GM21576 (cell line): ENCODE measurements at regions not wholly inside any gene's neighbourhood (a gene's known extent, or its start where the extent isn't known, plus 50 kb on each side); places are given as distances from the start of the nearest gene placed in this dataset.

Experiments
- ATAC-seq: cut with Tn5 transposase; IDR thresholded peaks from one replicate; pipeline ENCODE4 v1.9.1; 2021; ENCODE audit warnings: mild to moderate bottlenecking, moderate library complexity; ENCODE audit not compliant: unreplicated experiment

DNA sequence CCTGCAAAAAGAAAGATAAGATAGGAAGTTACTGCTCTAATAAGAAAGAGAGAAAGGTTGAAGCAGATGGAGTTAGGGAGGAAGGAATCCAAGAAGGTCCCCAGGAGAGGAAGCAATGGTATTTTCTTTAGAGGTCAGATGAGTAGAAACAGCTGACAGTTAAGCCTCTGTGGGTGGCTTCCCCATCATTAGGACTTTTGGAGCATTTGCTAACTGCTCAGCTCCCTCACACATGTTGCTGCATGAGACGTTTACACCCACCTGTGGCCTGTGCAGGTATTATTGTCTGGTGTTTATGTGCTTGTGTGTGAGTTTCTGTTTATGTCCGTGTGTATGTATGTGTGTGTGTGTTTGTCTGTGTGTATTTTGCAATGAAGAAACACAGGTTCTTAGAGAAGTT is 346.8 kb downstream of the RAB28 start:
- ATAC-seq = no peak

DNA sequence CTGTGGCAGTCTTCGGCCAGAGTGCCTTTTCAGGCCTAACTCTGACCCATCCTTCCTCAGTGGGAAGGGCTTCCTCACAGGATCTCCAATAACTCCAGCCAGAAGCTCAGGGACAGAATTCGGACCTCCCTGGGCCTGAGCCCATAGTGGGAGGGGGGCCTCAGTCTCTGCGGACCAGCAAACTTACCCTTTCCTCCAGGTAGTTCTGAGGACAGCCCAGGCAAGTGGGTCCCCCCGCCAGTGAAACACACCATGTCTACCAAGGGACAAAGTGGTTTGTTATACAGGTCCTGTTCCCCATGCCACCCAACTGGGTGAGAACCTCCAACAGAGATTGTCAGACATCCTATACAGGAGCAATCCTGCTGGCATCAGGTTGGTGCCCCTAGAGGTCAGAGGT is 350.4 kb downstream of the RAB28 start:
- no peak for ATAC-seq

- ATAC-seq = no peak
Observed at GRCh38 chr4:13130848-13131247, 353.3 kb downstream of the RAB28 start.

DNA sequence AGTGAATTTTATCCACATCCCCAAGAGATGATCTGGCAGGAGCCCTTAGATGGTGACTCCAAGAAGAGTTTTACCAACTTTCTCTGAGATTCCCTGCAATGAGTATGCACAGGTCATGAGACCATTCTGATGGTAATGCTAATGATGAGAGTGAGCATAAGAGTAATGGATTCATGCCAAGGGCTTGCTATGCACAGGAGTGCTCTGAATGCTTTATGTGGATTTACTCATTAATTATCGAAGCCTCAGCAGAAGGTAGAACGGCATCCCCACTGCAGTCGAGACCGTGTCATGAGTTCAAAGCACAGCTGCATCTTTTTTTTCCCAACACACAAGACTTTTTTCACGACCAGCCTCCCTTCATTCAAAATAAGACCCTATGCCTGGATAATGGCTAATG is 355.0 kb downstream of the RAB28 start:
- no peak for ATAC-seq

DNA sequence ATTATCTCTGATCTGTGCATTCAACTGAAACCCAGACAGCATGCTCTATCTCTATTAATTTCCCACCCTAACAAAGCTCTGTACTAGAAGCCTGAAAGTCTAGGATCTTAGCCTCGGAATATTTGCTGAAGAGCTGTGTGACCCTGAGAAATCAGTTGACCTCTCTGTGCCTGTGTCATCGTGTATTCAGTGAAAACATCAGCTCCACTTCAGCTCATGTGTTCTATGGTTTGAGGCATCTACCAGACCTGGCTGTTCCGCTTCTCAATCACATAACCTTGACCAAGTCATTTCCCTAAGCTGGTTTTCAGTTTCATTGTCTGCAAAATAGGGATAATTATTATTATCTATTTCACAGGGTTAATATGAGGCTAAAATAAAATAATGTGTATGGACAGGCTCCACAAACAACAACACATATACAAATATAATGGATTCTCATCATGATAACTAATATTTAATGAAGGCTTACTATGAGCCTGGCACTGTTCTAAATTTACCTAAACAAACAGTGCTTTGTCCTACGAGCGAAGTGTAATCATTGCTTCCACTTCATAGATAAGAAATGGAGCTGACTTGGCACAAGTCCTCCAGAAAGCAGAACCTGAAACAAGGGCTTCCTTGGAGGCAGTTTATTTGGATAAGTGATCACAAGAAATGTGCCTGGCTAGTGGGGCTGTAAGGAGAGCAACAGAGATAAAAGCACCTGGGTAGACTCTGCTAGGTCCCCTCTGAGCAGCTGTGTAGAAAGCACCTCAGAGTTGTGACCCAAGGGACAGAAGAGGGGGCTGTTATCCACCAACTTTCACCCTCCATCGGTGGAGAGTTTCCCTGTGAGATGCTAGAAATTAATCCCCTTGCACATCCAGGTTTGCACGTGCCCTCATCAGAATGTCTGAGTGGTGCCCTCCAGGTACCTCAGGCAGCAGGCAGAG is 356.9 kb downstream of the RAB28 start:
- no peak for ATAC-seq

- ATAC-seq = no peak
Observed at GRCh38 chr4:13118633-13119032, 365.5 kb downstream of the RAB28 start.

DNA sequence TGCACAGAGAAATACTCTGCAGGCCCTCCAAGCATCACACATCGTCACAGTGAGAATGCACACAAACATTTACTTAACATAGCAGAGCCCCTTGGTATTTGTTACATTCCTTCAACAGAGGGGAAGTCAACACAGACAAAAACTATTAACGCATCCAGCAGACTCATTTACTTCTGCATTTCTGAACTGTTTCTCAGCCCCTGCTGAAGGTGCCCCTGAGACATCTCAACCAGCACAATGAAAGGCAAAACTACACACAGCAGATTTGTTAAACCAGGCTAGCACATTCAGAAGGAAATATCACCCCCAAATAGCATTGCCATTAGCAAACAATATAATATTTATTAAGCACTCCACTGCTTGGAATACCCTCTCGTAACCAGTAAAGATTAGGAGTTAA is 367.0 kb downstream of the RAB28 start:
- ATAC-seq = no peak

- no peak for ATAC-seq
Observed at GRCh38 chr4:13112030-13112429, 372.1 kb downstream of the RAB28 start.

- no peak for ATAC-seq
Observed at GRCh38 chr4:13109536-13109935, 374.6 kb downstream of the RAB28 start.

DNA sequence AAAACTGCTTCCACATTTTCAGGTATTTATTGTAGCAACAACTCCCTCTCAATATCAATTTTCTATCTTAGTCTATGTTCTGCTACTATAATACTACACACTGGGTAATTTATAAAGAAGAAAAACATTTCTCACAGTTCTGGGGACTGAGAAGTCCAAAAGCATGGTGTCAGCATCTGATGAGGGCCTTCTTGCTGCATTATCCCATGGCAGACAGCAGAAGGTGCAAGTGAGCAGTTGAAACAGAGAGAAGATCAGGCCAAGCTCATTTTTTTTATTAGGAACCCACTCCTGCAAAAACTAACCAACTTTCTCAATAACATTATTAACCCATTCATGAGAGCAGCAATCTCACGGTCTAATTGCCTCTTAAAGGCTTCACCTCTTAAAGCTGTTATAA is 376.0 kb downstream of the RAB28 start:
- no peak for ATAC-seq

DNA sequence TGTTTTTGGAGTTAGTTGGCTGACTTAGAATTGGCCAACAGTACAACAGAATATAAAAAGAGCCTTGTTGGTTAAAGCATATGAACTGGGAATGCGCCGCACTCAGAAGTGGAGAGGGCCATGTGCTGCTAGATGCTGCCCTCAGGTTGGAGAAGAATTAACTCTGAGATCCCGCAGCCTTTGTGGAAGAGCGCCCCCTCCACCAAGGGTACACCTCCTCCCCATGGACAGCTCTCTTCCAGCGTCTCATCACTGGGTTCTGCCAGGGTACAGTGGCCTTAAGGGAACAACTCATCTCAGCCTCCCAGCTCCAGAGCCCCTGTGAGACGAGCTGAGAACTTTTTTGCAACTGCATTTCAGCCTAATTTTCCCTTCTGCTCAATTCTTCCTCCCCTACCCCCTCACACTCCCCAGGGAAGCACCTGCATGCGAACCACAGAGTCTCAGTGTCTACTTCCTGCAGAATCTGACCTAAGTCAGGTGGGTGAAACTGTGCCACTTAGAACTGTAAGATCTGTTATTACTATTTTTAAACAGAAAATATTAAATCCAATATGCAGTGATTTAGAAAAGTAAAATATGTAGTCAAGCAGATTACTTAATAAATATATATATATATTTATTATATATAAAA is 380.6 kb downstream of the RAB28 start:
- no peak for ATAC-seq

DNA sequence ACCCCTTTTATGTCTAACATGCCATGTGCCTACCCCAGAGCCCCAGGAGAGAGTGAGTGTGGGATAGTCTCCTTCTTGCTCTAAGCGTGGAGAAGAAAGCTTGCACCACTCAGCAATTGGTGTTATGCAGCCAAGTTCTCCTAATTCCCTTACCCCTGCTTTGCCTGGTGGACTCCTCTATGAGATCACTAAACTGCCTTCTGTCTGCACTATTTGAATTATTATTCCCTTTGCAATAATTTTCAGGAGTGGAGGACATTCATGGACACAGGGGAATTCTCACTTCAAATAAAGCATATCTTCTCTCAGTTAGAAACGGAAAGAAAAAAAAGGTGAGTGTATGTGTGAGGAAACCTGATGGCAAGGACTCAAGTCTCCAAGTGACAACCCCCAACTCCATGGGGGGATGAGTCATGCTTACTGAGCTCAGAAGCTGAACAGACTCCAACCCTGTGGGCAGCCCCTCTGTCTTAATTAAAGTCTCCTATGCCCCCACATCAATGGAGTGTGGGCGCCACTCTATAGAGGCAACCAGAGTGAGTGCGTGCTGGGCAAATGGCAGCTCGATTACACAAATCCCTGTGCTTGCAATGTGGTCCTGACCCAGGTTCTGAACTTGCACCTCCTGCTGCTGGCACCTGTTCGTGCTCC is 381.9 kb downstream of the RAB28 start:
- ATAC-seq = no peak

GRCh38 chr4:13097971-13098370 is 386.2 kb downstream of the RAB28 start:
- no peak for ATAC-seq

GRCh38 chr4:13095722-13096121 is 388.4 kb downstream of the RAB28 start:
- no peak for ATAC-seq

- no peak for ATAC-seq
Observed at GRCh38 chr4:13093170-13093569, 391.0 kb downstream of the RAB28 start.

GRCh38 chr4:13092702-13093101 is 391.4 kb downstream of the RAB28 start:
- no peak for ATAC-seq

DNA sequence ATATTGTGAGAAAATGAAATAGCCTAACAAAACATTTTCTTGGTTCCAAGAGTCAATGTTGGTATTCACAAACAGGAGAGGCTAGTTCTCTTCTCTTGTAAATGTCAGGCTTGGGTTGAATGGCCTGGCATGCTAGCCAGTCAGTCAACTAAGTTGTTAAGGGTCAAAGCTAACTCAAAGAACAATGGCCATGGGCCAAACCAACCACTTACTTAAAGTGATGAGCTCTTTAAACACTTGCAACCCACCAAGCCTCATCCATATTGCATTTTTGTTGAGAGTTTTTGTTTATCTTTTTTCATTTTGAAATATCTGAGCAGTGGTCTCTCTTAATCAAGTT is 394.5 kb downstream of the RAB28 start:
- ATAC-seq = no peak

DNA sequence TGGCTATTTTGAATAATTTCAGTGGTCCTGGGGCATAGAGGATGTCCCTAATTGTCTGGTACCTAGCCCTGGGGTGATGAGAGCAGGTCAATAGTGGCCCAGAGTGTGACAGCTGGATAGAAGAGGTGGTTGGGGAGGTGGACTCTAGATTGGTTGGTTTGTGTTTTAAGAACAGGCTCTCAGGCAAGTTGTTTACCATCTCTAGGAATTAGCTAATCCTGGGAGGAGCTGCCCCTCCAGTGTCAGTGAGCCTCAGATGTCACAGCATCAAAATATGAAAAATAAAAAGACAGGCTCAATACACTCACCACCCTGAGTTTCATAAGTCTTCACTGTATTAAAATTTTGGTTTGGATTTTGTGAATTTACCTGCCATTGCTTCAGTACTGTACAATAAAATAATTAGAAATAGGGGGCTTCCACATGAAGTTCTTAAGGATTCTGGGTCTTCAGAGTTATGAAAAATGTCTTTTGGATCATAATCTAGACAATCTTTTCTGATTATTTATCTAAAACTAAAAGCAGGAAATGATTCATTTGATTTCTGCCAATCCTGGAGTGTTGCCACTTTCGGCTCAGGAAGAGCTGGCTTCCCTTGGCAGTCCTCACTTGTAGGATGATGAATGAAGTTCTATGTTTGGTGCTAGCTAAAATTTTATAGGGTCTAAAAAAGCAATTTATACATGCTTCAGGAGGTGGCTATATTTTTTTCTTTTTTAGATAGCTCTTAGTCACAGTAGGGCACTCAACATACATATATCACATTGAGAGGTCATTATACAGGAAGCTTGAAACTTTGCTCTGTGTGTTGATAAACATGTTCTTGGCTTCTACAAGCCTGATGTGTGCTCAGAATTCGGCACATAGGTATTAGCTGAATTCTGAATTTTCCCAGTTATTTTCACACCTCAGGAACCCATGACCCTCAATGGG is 395.1 kb downstream of the RAB28 start:
- no peak for ATAC-seq

DNA sequence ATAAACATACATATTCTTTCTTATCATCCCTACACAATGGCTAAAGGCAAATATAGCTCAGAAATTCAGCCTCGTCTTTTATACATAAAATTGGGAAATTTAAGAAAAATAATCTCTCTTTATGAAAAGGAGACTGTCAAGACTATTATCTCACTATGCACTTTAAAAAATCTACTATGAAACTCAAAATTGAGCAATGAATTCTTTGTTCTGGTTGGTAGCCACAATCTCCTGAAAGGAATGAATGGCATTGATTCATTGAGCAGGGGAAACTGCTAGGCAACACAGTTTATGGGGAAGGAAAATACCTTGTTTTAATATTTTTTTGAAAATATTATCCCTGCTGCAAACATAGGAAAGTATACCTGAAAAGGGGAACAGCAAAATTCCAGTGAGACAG is 397.1 kb downstream of the RAB28 start:
- ATAC-seq = no peak

GRCh38 chr4:13084210-13084609 is 399.9 kb downstream of the RAB28 start:
- no peak for ATAC-seq

DNA sequence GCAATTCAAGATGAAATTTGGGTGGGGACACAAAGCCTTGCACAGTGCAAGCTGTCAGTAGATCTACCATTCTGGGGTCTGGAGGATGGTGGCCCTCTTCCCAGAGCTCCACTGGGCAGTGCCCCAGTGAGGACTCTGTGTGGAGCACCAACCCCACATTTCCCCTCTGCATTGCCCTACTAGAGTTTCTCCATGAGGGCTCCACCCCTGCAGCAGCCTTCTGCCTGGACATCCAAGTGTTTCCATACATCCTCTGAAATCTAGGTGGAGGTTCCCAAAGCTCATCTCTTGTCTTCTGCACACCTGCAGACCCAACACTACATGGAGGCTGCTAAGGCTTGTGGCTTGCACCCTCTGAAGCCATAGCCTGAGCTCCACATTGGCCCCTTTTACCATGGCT is 402.3 kb downstream of the RAB28 start:
- ATAC-seq = no peak
